ENCODE measurements at regions not wholly inside any gene's neighbourhood (a gene's known extent, or its start where the extent isn't known, plus 50 kb on each side); places are given as distances from the start of the nearest gene placed in this dataset.

DNA sequence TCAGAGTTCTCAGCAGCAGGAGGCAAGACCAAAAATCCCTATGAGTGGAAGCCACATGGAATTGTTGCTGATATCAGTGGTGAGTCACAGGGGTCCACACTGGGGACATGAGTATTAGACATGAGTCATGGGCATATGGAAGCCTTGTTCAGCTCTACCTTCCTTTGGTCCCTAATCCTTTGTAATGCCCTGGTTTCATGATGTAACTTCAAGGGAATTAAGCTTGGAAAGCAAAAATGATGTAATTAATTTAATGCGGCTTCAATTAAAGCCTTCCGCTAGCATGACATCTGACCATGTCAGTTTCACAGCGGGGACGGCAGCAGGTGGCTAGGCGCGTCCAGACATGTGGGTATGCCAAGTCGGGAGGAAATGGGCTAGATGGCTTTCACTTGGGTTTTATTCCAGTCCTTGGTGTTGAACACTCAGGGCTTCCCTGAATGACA, 176.1 kb upstream of the RGMA start:
- Histone ChIP-seq H3K36me3 (ENCODE audit: control insufficient read depth in 1 of 2, insufficient read depth in 2 of 2, low read length in 2 of 2) (no peaks in the 10 kb centered on the region), H2BK12ac (ENCODE audit: low read length) (no peak overlapping the region), H3K4me3 (ENCODE audit: low read depth, low read length) (no peak overlapping the region), H2AFZ (ENCODE audit: insufficient read depth, low read length, poor library complexity) (no peak overlapping the region), H3K4me1 (ENCODE audit: control insufficient read depth in 1 of 2, insufficient read depth in 2 of 2, low read length in 2 of 2) (no peaks in the 10 kb centered on the region), H4K8ac (ENCODE audit: low read depth, low read length) (no peak overlapping the region), H4K91ac (ENCODE audit: low read depth, low read length) (no peak overlapping the region), H3K27ac (ENCODE audit: low read depth, low read length) (no peak overlapping the region), H4K12ac (ENCODE audit: low read depth, low read length) (no peak overlapping the region), H3K79me2 (ENCODE audit: control insufficient read depth, insufficient read depth, low read length, poor library complexity) (no peaks in the 10 kb centered on the region), H2BK120ac (ENCODE audit: insufficient read depth, low read length, poor library complexity) (no peak overlapping the region), H3K23ac (ENCODE audit: low read length) (no peak overlapping the region), H3K9me3 (ENCODE audit: insufficient read depth, low read depth, low read length) (peaks cover 2% of the 10 kb centered on the region), H3K18ac (ENCODE audit: low read length) (no peak overlapping the region), H3K4ac (ENCODE audit: low read depth, low read length) (no peak overlapping the region), H2AK5ac (ENCODE audit: low read length) (no peak overlapping the region), H3K9ac (ENCODE audit: low read length) (no peak overlapping the region), H3K27me3 (ENCODE audit: insufficient read depth, low read length) (no peaks in the 10 kb centered on the region), H3K14ac (ENCODE audit: low read length) (no peak overlapping the region), H3K79me1 (ENCODE audit: low read length) (no peaks in the 10 kb centered on the region), H3K4me2 (ENCODE audit: low read length) (no peak overlapping the region), H2BK5ac (ENCODE audit: low read depth, low read length, poor library complexity) (no peak overlapping the region)
- no peak for DNase-seq
- WGBS (ENCODE audit: extremely low coverage, insufficient coverage, insufficient read length), result no CpG with 5 or more reads among the region's 7 CpGs

DNA sequence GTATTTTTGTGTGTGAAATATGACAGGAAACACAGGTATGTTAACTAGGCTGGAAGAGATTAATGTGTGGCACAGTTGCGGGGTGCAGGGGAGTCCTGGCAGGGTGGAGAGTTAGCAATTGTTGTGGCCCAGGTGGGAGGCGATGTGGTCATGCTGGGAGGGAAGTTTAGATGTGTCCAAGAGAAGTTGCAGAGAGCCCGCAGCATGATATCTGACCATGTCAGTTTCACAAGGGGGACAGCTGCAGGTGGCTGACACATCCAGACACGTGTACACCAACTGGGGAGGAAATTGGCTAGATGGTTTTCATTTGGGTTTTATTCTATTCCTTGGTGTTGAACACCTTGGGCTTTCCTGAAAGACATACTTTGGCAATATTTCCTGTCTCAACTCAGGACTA, 172.8 kb upstream of the RGMA start:
- H3K18ac ChIP-seq (ENCODE audit: low read length), result no peak overlapping the region
- H4K12ac ChIP-seq (ENCODE audit: low read depth, low read length), result no peak overlapping the region
- no peak overlapping the region for H3K4me3 ChIP-seq (ENCODE audit: low read depth, low read length)
- no peak overlapping the region for H2AFZ ChIP-seq (ENCODE audit: insufficient read depth, low read length, poor library complexity)
- H3K79me2 ChIP-seq (ENCODE audit: control insufficient read depth, insufficient read depth, low read length, poor library complexity), result no peaks in the 10 kb centered on the region
- H2BK120ac ChIP-seq (ENCODE audit: insufficient read depth, low read length, poor library complexity), result no peak overlapping the region
- H2AK5ac ChIP-seq (ENCODE audit: low read length), result no peak overlapping the region
- H3K9ac ChIP-seq (ENCODE audit: low read length), result no peak overlapping the region
- no peaks in the 10 kb centered on the region for H3K36me3 ChIP-seq (ENCODE audit: control insufficient read depth in 1 of 2, insufficient read depth in 2 of 2, low read length in 2 of 2)
- H3K79me1 ChIP-seq (ENCODE audit: low read length), result no peaks in the 10 kb centered on the region
- H3K27ac ChIP-seq (ENCODE audit: low read depth, low read length), result no peak overlapping the region
- no peak overlapping the region for H4K91ac ChIP-seq (ENCODE audit: low read depth, low read length)
- no peaks in the 10 kb centered on the region for H3K27me3 ChIP-seq (ENCODE audit: insufficient read depth, low read length)
- H4K8ac ChIP-seq (ENCODE audit: low read depth, low read length), result no peak overlapping the region
- no CpG with 5 or more reads among the region's 4 CpGs for WGBS (ENCODE audit: extremely low coverage, insufficient coverage, insufficient read length)
- H3K14ac ChIP-seq (ENCODE audit: low read length), result no peak overlapping the region
- no peaks in the 10 kb centered on the region for H3K4me1 ChIP-seq (ENCODE audit: control insufficient read depth in 1 of 2, insufficient read depth in 2 of 2, low read length in 2 of 2)
- H2BK5ac ChIP-seq (ENCODE audit: low read depth, low read length, poor library complexity), result no peak overlapping the region
- H3K4me2 ChIP-seq (ENCODE audit: low read length), result no peak overlapping the region
- peak in 1 of 2 donors; percentile 4 for DNase-seq
- H3K23ac ChIP-seq (ENCODE audit: low read length), result no peak overlapping the region
- no peaks in the 10 kb centered on the region for H3K9me3 ChIP-seq (ENCODE audit: insufficient read depth, low read depth, low read length)
- H2BK12ac ChIP-seq (ENCODE audit: low read length), result no peak overlapping the region
- no peak overlapping the region for H3K4ac ChIP-seq (ENCODE audit: low read depth, low read length)

DNA sequence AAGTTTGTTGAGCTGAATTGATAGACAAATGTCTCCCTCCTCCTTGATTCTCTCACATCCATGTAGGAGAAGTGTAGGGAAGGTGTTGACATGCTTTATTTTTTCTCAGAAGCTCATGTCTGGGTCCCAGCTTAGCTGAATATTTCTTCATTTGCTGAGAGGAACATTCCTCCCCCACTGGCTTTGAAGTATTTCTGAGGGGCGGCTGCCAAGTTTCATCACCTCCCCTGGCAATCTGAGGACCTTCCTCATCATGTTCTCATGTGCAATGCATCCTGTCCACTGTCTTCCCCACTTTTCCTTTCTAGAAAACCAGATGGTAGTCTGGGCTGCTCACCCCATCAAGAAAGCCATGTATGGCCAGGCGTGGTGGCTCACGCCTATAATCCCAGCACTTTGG, 168.9 kb upstream of the RGMA start:
- Histone ChIP-seq H3K36me3 (ENCODE audit: control insufficient read depth in 1 of 2, insufficient read depth in 2 of 2, low read length in 2 of 2) (no peaks in the 10 kb centered on the region), H4K12ac (ENCODE audit: low read depth, low read length) (no peak overlapping the region), H3K79me1 (ENCODE audit: low read length) (no peaks in the 10 kb centered on the region), H4K8ac (ENCODE audit: low read depth, low read length) (no peak overlapping the region), H3K9ac (ENCODE audit: low read length) (no peak overlapping the region), H3K9me3 (ENCODE audit: insufficient read depth, low read depth, low read length) (peaks cover 2% of the 10 kb centered on the region), H2AFZ (ENCODE audit: insufficient read depth, low read length, poor library complexity) (no peak overlapping the region), H3K14ac (ENCODE audit: low read length) (no peak overlapping the region), H2BK12ac (ENCODE audit: low read length) (no peak overlapping the region), H3K27me3 (ENCODE audit: insufficient read depth, low read length) (no peaks in the 10 kb centered on the region), H3K4me2 (ENCODE audit: low read length) (no peak overlapping the region), H3K23ac (ENCODE audit: low read length) (no peak overlapping the region), H3K18ac (ENCODE audit: low read length) (no peak overlapping the region), H2AK5ac (ENCODE audit: low read length) (no peak overlapping the region), H3K4me3 (ENCODE audit: low read depth, low read length) (no peak overlapping the region), H3K4ac (ENCODE audit: low read depth, low read length) (no peak overlapping the region), H3K4me1 (ENCODE audit: control insufficient read depth in 1 of 2, insufficient read depth in 2 of 2, low read length in 2 of 2) (no peaks in the 10 kb centered on the region), H2BK5ac (ENCODE audit: low read depth, low read length, poor library complexity) (no peak overlapping the region), H4K91ac (ENCODE audit: low read depth, low read length) (no peak overlapping the region), H3K79me2 (ENCODE audit: control insufficient read depth, insufficient read depth, low read length, poor library complexity) (no peaks in the 10 kb centered on the region), H3K27ac (ENCODE audit: low read depth, low read length) (no peak overlapping the region), H2BK120ac (ENCODE audit: insufficient read depth, low read length, poor library complexity) (no peak overlapping the region)
- WGBS (ENCODE audit: extremely low coverage, insufficient coverage, insufficient read length), result no CpG with 5 or more reads among the region's 3 CpGs
- DNase-seq, result no peak

DNA sequence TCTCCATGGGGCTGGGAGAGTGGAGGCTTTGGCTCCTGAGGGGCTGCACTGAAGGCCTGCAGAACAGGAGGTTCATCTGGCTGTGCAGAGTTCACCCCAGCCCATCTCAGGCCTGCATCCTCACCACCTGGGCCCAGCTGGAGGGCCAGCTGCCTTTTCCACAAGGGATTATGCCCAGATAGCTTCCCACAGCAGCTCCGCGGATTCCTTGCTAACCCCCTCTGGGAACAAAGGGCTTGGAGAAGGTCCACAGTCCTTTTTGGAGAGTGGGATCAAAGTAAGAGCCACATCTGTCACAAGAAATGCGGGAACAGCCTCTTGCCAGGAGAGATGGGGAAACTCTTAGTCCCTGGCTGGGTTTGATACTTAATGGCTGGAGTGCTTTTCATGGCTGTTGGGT, 164.7 kb upstream of the RGMA start:
- Histone ChIP-seq H4K91ac (ENCODE audit: low read depth, low read length) (no peak overlapping the region), H2BK5ac (ENCODE audit: low read depth, low read length, poor library complexity) (no peak overlapping the region), H3K9me3 (ENCODE audit: insufficient read depth, low read depth, low read length) (peaks cover 2% of the 10 kb centered on the region), H3K23ac (ENCODE audit: low read length) (no peak overlapping the region), H3K4me3 (ENCODE audit: low read depth, low read length) (no peak overlapping the region), H3K4me2 (ENCODE audit: low read length) (no peak overlapping the region), H3K36me3 (ENCODE audit: control insufficient read depth in 1 of 2, insufficient read depth in 2 of 2, low read length in 2 of 2) (no peaks in the 10 kb centered on the region), H3K4me1 (ENCODE audit: control insufficient read depth in 1 of 2, insufficient read depth in 2 of 2, low read length in 2 of 2) (no peaks in the 10 kb centered on the region), H4K12ac (ENCODE audit: low read depth, low read length) (no peak overlapping the region), H3K9ac (ENCODE audit: low read length) (no peak overlapping the region), H3K4ac (ENCODE audit: low read depth, low read length) (no peak overlapping the region), H2AK5ac (ENCODE audit: low read length) (no peak overlapping the region), H4K8ac (ENCODE audit: low read depth, low read length) (no peak overlapping the region), H2AFZ (ENCODE audit: insufficient read depth, low read length, poor library complexity) (no peak overlapping the region), H3K27ac (ENCODE audit: low read depth, low read length) (no peak overlapping the region), H3K27me3 (ENCODE audit: insufficient read depth, low read length) (no peaks in the 10 kb centered on the region), H3K79me1 (ENCODE audit: low read length) (no peaks in the 10 kb centered on the region), H3K79me2 (ENCODE audit: control insufficient read depth, insufficient read depth, low read length, poor library complexity) (no peaks in the 10 kb centered on the region), H3K18ac (ENCODE audit: low read length) (no peak overlapping the region), H2BK120ac (ENCODE audit: insufficient read depth, low read length, poor library complexity) (no peak overlapping the region), H3K14ac (ENCODE audit: low read length) (no peak overlapping the region), H2BK12ac (ENCODE audit: low read length) (no peak overlapping the region)
- no CpG with 5 or more reads among the region's 3 CpGs for WGBS (ENCODE audit: extremely low coverage, insufficient coverage, insufficient read length)
- no peak for DNase-seq

Measured in trophoblast cell (in vitro differentiated cells and primary cell).